ENCODE measurements at regions not wholly inside any gene's neighbourhood (a gene's known extent, or its start where the extent isn't known, plus 50 kb on each side); places are given as distances from the start of the nearest gene placed in this dataset.
"Not testable (repeated sequence)": the region's sequence is repeated elsewhere in the genome, so short reads cannot be mapped to it uniquely, and the experiment has no call there.

- peak; percentile 9 for DNase-seq
Measured at GRCh38 chr14:22491683-22492621, 97.1 kb downstream of the DAD1 start.

GRCh38 chr14:22491053-22491452, 98.0 kb downstream of the DAD1 start:
- DNase-seq: not testable (repeated sequence)

DNA sequence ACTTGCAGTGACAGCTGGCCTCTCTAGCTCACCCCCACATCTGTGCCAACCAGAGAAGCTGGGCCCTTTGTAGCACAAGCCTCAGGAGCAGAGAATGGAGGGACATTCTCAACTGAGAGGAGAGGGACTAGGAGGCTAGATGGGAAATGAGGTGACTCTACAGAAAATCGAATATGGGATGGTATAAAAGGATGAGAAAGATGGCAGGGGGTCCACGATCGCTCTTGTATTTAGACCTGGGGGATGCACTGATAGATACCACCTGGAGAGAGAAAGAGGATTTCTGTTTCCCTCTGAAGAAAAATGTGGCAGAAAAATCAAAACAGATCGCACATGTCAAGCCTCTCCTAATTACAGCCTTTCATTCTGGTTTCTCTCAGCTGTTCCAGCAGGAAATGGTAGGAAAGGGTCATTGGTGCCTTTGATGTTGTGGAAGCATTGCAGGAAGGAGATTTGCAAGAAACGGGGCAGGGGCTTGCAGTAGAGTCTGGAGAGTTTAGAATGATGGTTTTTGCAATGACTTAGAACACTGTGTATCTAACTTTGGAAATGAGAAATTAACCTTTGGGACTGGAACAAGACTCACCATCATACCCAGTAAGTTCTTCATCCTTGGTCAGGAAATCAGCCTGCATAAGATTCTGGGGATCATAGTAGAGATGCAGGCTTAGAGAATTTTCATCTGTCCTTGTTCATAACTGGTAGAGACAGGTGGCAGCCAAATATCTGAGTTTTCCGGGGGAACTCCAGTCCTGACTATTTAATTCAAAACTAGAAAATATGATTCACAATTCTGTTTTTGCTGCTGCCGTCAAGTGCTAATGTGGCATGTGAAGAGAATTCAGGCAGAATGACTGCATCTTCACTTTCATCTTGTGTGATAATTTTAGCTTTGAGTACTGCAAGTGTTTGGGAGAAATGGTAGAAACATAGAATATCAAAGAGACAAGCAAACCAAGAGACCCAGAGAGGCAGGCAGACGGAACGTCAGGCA, 98.8 kb downstream of the DAD1 start:
- DNase-seq: peak; percentile 29

GRCh38 chr14:22489244-22489545, 99.8 kb downstream of the DAD1 start:
- peak; percentile 35 for DNase-seq

- DNase-seq: peak; percentile 9
Measured at GRCh38 chr14:22488522-22489243, 100.3 kb downstream of the DAD1 start.

GRCh38 chr14:22487941-22488340, 101.1 kb downstream of the DAD1 start:
- no peak for DNase-seq

DNA sequence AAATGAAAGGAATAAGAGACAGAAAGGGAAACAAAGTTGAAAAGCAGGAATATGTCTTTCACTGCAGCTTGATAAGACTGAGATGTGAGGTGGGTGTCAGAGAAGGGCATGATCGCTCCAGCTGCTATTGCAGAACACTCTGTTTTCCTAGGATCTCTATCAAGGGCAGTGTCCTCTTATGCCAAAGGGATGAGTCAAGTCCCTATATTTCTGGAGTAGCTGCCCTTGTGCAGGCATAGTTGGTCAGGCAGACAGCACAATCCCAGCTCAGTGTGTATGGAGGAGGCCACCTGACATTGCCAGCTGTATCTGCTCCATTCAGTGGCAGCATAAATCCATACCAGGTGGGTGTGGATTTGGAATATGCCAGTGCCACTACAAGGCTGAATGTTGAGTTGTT, 101.6 kb downstream of the DAD1 start:
- DNase-seq: peak; percentile 21

- DNase-seq: no peak
Measured at GRCh38 chr14:22486675-22487074, 102.3 kb downstream of the DAD1 start.

DNA sequence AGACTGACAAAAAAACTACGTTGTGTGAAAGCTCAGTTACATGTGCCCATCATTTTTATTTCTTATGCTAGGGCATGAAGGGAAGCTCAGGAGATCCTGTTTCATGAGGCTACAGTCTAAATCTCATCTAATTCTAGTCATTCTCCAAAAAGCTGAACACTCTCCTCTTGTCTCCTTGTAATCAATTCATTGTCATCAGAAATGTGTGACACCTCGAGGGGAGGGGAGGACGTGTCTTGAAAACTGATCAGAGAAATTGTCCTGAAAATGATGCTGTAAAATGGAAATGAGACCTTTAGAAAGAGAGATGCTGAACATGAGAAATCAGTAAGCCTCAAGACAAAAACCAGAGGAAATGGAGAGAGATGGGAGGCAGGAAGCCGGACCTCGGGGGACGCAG, 103.4 kb downstream of the DAD1 start:
- no peak for DNase-seq

GRCh38 chr14:22485178-22485577, 103.8 kb downstream of the DAD1 start:
- no peak for DNase-seq

DNA sequence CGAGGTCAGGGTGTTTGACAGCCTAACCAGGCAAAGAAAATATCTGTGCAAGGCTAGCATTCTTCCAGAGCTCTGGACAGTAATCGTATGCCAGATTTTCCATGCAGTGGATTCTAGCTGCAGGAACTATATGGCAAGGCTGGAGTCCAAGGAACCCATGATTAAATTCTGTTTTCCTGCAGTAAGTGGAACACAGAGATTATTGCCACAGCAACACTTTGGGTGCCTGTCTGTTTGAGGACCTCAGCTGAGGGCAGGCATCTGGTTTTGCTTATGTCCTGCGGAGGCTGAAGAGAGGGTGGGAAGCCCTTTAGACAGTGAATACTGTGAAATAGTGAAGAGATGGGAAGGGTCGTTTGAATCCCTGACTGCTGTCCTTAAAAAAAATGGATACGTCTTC, 104.4 kb downstream of the DAD1 start:
- no peak for DNase-seq

- DNase-seq: no peak
Measured at GRCh38 chr14:22483863-22484593, 105.0 kb downstream of the DAD1 start.

GRCh38 chr14:22482782-22483553, 106.1 kb downstream of the DAD1 start:
- DNase-seq: no peak

GRCh38 chr14:22482085-22482694, 106.8 kb downstream of the DAD1 start:
- DNase-seq: no peak

GRCh38 chr14:22481546-22481945, 107.5 kb downstream of the DAD1 start:
- DNase-seq: no peak

- no peak for DNase-seq
Measured at GRCh38 chr14:22479776-22480464, 109.1 kb downstream of the DAD1 start.

DNA sequence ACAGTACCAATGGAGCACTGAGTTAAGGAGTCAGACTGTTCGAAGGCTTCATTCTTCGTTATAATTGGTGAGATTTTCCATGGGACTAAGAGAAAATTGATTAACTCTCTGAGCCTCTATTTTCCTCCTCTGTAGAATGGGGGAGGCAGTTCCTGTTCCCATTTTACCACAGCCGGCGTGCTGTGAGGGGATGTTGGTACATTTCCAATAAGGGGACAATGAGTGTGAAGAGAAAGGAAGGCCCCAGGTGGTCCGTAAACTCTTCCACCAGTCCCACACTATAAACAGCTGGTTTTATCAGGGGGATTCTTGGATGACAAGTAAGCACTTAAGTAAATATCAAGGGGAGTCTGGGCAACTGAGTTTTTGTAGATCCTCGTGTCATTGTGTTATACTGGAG, 109.9 kb downstream of the DAD1 start:
- DNase-seq: no peak

DNA sequence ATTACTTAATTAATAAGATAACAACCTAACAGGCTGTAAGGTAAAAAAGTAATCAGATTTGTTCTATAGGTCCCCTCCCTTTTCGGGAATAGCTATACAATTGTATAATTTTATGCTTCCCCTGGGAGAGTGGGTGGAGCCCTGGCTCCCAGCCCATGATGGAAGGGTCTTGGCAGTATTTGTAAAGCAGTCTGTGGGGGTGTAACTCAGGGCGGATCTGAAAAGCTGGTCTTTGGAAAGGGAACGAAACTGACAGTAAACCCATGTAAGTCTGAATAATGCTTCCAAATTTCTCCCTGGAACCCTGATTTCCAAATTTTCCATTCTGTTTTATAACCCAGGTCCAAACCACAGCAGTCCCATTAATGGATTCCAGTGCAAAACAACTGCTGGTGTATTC, 110.4 kb downstream of the DAD1 start:
- DNase-seq: peak; percentile 83

DNA sequence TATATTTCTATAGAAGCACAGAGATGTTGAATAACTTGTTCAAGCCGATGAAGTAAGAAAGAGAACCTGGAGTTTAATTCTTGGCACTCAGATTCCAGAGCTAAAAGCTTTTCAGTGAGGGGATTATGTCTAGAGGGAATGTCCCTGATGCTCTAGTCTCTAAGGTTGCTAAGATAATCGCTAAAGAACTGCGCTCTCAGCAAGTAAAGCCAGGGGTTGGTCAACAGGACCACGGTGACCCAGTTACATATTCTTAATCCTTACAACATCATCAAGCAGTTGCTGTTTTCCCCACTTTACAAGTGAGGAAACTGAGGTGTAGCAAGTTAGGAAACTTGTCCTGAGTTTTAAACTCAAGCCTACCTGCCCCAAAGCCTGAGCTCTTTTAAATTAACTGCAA, 110.8 kb downstream of the DAD1 start:
- no peak for DNase-seq

DNA sequence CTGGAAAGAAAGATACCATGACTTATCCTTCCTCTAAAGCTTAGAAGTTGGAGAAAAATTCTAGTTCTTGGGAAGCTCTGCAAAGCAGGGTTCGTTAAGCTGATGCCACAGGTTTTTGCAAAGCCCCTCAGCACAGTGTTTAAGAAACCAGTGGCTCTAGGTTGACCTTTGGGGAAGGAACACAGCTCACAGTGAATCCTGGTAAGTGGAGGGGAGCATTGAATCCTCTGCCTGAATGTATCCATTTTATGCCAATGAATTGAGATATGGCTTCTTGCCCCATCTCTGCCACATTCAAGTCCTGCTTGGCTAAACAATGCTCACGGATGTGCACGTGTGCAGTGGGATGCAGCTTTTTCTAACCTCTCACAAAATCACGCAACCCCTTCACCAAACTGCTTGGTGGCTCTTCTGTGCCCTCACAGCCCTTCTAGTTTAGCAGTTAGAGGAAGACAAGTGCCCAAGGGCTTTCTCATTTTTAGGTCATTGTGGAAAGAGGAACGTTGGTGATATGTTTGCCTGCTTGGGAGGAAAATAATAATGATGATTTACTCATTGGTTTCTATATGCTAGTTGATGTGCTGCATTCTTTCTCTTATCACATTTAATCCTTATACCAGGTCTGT, 111.3 kb downstream of the DAD1 start:
- DNase-seq: no peak

All from right forelimb (tissue), 1 donor.